Femur (tissue), 1 donor: ENCODE measurements at regions not wholly inside any gene's neighbourhood (a gene's known extent, or its start where the extent isn't known, plus 50 kb on each side); places are given as distances from the start of the nearest gene placed in this dataset.

Source experiments
- DNase-seq: peaks from one replicate; pipeline ENCODE4 v3.0.0-alpha.2; 2017

DNA sequence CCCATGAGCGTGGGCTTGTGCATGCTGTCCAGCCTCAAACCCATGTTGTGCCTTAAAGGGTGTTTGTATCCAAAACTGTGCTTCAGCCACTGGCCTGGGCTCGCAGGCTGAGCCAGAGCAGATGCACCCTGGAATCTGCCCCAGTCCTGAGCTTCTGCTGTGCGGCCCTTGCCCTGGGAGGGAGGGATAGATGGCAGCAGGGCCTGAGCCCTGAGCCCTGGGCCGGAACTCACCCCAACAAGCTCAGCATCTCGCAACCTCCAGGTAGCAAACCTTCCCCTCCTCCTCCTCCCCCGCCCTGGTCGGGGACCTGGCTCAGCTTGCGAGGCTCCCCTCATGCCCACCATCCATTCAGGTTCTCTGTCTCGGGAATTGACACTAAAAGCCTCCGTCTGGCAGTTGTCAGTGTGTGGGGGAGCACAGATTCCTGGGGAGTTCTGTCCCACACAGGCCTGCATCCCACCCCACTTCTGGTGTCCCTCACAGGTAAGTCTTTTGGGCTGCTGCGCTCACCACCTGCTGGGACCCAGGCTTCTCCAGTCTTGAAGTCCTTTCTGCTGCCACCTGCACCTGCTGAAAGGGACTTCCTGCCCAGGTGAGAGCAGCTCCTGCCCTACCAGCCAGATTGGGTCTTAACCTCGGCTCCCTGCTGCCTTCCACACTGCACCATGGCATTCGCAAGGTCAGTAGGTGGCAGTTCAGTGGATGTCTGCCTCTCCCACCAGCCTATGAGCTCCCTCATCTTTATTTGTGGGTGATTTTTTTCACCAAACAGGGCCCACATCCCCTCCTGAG, 55.2 kb upstream of the OLFM1 start:
- no peak for DNase-seq

DNA sequence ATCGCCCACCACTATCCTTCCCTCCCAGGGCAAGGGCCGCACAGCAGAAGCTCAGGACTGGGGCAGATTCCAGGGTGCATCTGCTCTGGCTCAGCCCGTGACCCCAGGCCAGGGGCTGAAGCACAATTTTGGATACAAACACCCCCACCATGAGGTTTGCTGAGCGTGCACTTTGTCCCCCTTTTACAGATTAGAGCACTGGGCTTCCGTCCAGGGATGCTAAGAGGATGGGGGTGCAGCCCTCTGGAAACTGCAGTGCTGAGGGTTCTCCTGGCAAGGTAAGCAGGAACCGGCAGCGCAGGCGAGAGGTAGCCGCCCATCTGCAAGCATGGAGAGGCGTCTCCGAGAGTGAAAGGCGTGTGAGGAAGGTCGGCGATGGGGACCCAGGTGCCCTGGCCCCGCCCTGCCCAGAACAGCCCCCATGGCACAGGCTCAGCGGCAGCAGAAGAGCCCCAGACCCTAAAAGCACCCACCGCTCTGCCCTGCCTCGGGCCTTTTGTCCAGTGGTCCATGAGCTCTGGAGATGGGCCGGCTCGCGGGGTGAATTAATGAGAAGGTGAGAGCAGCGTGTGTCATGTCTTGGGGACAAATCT, 54.5 kb upstream of the OLFM1 start:
- peak; percentile 10 for DNase-seq

DNA sequence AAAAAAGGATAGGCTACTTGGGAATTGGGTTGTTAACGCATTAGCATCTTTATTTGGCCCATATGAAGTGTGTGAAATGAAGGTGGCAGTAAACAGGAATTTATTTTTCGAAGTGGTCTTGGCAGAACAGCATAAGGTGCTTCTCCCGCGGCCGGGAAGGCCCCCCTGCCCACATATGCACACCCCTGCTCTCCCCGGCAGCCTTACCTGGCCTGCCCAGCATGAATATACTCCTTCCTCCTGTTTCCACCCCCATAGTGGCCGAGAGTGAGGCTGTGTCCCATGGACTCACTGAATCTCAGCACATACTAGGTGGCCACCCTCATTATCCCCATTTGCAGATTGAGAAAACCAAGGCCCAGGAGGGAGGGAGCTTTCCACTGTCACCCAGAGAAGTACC, 54.0 kb upstream of the OLFM1 start:
- no peak for DNase-seq

DNA sequence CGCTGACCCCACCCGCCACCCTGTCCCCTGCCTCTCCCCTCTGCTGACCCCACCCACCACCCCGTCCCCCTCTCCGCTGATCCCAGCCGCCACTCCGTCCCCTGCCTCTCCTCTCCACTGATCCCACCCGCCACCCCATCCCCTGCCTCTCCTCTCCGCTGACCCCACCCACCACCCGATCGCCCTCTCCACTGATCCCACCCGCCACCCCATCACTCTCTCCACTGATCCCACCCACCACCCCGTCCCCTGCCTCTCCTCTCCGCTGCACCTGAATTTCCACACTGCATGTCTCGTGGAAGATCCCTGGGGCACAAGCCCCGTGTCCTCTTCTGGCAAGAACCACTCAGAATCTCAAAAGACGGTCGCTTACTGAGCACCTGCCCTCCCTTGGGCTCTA, 53.4 kb upstream of the OLFM1 start:
- no peak for DNase-seq

DNA sequence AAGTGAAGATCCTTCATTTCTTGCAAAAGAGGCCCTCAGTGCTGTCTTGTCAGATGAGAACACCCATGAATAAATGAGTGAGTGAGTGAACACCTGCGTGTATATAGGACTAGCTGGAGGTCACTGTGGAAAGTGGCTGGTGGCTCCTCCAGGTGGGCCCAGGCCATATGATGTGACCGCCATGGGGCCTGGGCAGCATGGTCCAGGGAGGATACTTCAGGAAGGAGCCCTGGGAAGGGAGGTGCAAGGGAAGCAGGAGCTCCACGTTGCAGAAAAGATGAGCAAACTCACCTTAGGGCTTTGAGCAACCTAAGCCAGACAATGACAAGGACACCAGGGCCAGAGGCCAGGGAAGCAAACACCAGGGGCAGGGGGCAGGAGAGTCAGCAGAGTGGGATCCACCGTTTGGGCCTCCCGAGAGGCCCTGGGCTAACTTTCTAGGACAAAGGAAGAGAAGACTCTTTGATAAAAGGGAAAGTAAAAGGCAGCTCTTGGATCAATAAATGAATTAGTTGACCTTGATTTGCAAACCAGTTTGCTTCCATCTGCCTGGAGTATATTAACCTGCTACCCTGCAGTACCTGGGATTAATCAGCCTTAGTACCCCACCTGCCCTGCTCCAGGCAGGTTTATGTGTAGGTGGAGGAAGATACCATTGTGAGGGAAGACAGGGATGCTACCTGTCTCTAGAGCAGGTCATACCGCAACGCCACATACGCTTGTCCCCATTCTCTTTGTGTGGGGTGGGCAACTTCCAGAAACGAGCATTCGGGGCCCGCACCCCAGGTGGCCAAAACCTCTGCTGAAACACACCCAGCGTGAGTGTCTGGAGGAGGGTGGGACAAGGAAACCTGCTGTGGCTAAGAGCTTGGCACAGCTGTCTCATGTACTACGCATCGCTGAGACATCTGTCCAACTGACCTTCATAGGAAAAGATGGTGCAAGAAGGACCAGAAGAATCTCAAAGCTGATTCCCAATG, 51.4 kb upstream of the OLFM1 start:
- no peak for DNase-seq

DNA sequence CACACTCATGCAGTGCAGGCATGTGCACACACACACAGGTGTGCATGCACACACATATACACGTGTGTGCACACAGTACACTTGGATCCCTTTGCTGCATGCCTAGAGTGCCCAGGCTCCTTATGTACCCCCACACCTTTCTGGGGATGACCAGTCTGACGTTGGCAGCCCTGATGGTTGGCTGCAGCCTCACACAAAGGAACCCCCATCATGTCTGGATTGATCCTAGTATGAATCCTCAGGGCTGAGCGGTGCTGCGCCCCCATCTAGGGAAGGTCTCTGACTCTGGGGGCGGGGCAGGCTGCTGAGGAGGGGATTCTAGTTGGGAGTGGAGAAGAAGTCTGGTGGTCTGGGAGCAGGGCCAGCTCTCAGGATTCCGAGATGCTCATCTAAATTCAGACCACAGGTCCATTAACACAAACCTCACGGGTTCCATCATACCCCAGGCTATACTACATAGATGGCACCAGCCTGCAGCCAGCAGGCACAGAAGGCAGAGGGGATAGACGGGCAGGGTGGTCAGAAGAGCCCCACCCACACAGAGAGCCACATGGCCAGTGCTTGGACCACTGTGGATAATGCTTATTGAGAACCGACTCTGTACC, 50.5 kb upstream of the OLFM1 start:
- no peak for DNase-seq

DNA sequence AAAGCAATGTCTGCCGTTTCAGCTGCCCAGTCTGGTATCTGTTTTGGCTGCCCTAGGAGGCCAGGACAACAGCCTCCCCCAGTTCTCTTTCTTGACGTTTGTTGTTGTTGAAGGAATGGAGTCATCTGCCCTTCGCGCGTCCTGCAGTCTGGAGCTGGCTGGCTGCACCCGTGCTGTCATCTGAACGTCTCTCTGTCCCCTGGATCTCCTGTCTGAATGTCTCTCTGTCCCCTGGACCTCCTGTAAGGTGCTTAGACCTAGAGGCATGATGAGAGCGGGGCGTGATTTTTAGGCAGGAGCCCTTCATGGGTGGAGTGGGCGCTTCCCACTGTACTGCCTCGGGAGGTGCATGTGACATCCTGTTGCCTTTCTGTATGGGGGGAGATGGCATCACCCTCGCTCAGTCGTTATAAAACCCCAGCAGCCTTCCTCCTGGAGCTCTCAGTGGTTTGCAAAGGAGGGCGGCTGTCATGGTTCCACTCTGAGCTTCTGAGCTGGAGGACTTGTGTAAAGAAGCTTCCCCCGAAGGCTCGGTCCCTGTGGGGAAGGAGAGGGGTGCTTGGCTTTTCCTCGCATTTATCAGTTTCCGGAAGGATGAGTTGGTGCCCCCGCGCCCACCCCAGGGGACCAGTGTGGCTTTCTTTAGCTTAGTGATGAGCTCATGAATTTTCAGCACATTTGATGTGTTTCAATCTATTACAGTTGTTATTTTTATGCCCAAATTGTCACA, 49.8 kb upstream of the OLFM1 start:
- no peak for DNase-seq
